H9 (cell line): ENCODE measurements at regions not wholly inside any gene's neighbourhood (a gene's known extent, or its start where the extent isn't known, plus 50 kb on each side); places are given as distances from the start of the nearest gene placed in this dataset.

Source experiments
- DNase-seq: peaks from one replicate; pipeline ENCODE4 v3.0.0-alpha.2; 2017
- H2AFZ ChIP-seq: one replicate; pipeline ENCODE4 v1.6.1; 2013; ENCODE audit warnings: mild to moderate bottlenecking, low read length, control low read depth, moderate library complexity
- H2AK5ac ChIP-seq: 2 replicates; pipeline ENCODE4 v1.6.1; 2013; ENCODE audit warnings: low read length, control low read depth, mixed read lengths; ENCODE audit not compliant: insufficient read length
- H2BK120ac ChIP-seq: one replicate; pipeline ENCODE4 v1.6.1; 2013; ENCODE audit warnings: low read depth, mild to moderate bottlenecking, low read length, control low read depth, inconsistent platforms; ENCODE audit not compliant: poor library complexity, severe bottlenecking
- H2BK12ac ChIP-seq: 2 replicates; pipeline ENCODE4 v1.6.1; 2013; ENCODE audit warnings: low read length, control low read depth, mixed read lengths, low read depth; ENCODE audit not compliant: insufficient read length
- H2BK15ac ChIP-seq: 2 replicates; pipeline ENCODE4 v1.6.1; 2013; ENCODE audit warnings: low read depth, low read length, control low read depth
- H2BK20ac ChIP-seq: one replicate; pipeline ENCODE4 v1.6.1; 2013; ENCODE audit warnings: low read depth, mild to moderate bottlenecking, low read length, control low read depth, inconsistent platforms; ENCODE audit not compliant: poor library complexity, severe bottlenecking
- H2BK5ac ChIP-seq: 2 replicates; pipeline ENCODE4 v1.6.1; 2013; ENCODE audit warnings: low read length, control low read depth, mixed read lengths; ENCODE audit not compliant: insufficient read length
- H3K14ac ChIP-seq: 2 replicates; pipeline ENCODE4 v1.6.1; 2013; ENCODE audit warnings: low read length, control low read depth; ENCODE audit not compliant: insufficient read depth
- H3K18ac ChIP-seq: 2 replicates; pipeline ENCODE4 v1.6.1; 2013; ENCODE audit warnings: low read depth, mild to moderate bottlenecking, mixed read lengths, low read length, control low read depth; ENCODE audit not compliant: insufficient read length
- H3K23ac ChIP-seq: 2 replicates; pipeline ENCODE4 v1.6.1; 2013; ENCODE audit warnings: low read length, control low read depth, mixed read lengths, low read depth; ENCODE audit not compliant: insufficient read length
- H3K23me2 ChIP-seq: 2 replicates; pipeline ENCODE4 v1.6.1; 2013; ENCODE audit warnings: low read depth, mild to moderate bottlenecking, mixed read lengths, low read length, control low read depth; ENCODE audit not compliant: insufficient read length, poor library complexity, severe bottlenecking
- H3K27ac ChIP-seq: 2 replicates; pipeline ENCODE4 v1.5.1; 2013; ENCODE audit warnings: low read length, control low read depth, mixed read lengths, low read depth; ENCODE audit not compliant: insufficient read length
- H3K27me3 ChIP-seq: 2 replicates; pipeline ENCODE4 v1.6.1; 2013; ENCODE audit warnings: low read length, control low read depth, inconsistent platforms; ENCODE audit not compliant: insufficient read depth
- H3K4ac ChIP-seq: 2 replicates; pipeline ENCODE4 v1.6.1; 2013; ENCODE audit warnings: low read depth, mild to moderate bottlenecking, control low read depth, inconsistent platforms, low read length, moderate library complexity
- H3K4me1 ChIP-seq: 2 replicates; pipeline ENCODE4 v1.6.1; 2013; ENCODE audit warnings: low read length, control low read depth, inconsistent platforms; ENCODE audit not compliant: insufficient read depth
- H3K4me2 ChIP-seq: 2 replicates; pipeline ENCODE4 v1.6.1; 2013; ENCODE audit warnings: low read length, control low read depth, mixed read lengths; ENCODE audit not compliant: insufficient read length, insufficient read depth
- H3K56ac ChIP-seq: 2 replicates; pipeline ENCODE4 v1.6.1; 2013; ENCODE audit warnings: low read depth, mild to moderate bottlenecking, mixed read lengths, low read length, control low read depth; ENCODE audit not compliant: insufficient read length
- H3K79me1 ChIP-seq: 2 replicates; pipeline ENCODE4 v1.6.1; 2013; ENCODE audit warnings: low read depth, mild to moderate bottlenecking, moderate library complexity, low read length, control low read depth, inconsistent platforms; ENCODE audit not compliant: insufficient read depth, poor library complexity, severe bottlenecking
- H3K79me2 ChIP-seq: 2 replicates; pipeline ENCODE4 v1.6.1; 2013; ENCODE audit warnings: low read length, control low read depth, inconsistent platforms; ENCODE audit not compliant: insufficient read depth
- H3K9ac ChIP-seq: 2 replicates; pipeline ENCODE4 v1.6.1; 2013; ENCODE audit warnings: low read length, control low read depth, mixed read lengths; ENCODE audit not compliant: insufficient read length; ENCODE audit errors: extremely low read depth
- H3K9me3 ChIP-seq: one replicate; pipeline ENCODE4 v1.6.1; 2013; ENCODE audit warnings: low read depth, low read length, inconsistent platforms; ENCODE audit not compliant: control insufficient read depth
- H3T11ph ChIP-seq: one replicate; pipeline ENCODE4 v1.6.1; 2013; ENCODE audit warnings: mild to moderate bottlenecking, low read length, control low read depth, inconsistent platforms
- H4K20me1 ChIP-seq: one replicate; pipeline ENCODE4 v1.6.1; 2013; ENCODE audit not compliant: control insufficient read depth, insufficient read length, insufficient read depth
- H4K5ac ChIP-seq: 2 replicates; pipeline ENCODE4 v1.6.1; 2013; ENCODE audit warnings: low read depth, mild to moderate bottlenecking, mixed read lengths, low read length, control low read depth; ENCODE audit not compliant: insufficient read length
- H4K8ac ChIP-seq: replicated peaks from 2 replicates; pipeline ENCODE4 v1.6.1; 2013; ENCODE audit warnings: low read length, control low read depth, mixed read lengths, low read depth; ENCODE audit not compliant: insufficient read length
- H4K91ac ChIP-seq: 2 replicates; pipeline ENCODE4 v1.6.1; 2013; ENCODE audit warnings: low read depth, mild to moderate bottlenecking, moderate library complexity, mixed read lengths, low read length, control low read depth; ENCODE audit not compliant: insufficient read length
- H3K27ac Mint-ChIP-seq, 3 experiments: 2 replicates in 2 of 3; 3 replicates in 1 of 3; pipeline ENCODE4 v1.8.0; 2020 to 2021; ENCODE audit warnings: mixed read lengths in 3 of 3, mild to moderate bottlenecking in 1 of 3, moderate library complexity in 1 of 3
- H3K27me3 Mint-ChIP-seq: 2 replicates; pipeline ENCODE4 v1.8.0; 2021; ENCODE audit warnings: low read depth, mild to moderate bottlenecking, moderate library complexity, mixed read lengths
- H3K36me3 Mint-ChIP-seq, 3 experiments: 2 replicates in 2 of 3; 3 replicates in 1 of 3; pipeline ENCODE4 v1.8.0; 2020 to 2021; ENCODE audit warnings: low read depth in 3 of 3, mixed read lengths in 3 of 3; ENCODE audit not compliant: insufficient read depth in 1 of 3
- H3K4me1 Mint-ChIP-seq, 2 experiments: 2 replicates each; pipeline ENCODE4 v1.8.0; 2020; ENCODE audit warnings: mixed read lengths in 2 of 2
- H3K4me3 Mint-ChIP-seq, 2 experiments: 2 replicates in 1 of 2; 3 replicates in 1 of 2; pipeline ENCODE4 v1.8.0; 2020 to 2021; ENCODE audit warnings: mild to moderate bottlenecking in 2 of 2, mixed read lengths in 2 of 2, moderate library complexity in 1 of 2
- H3K9me3 Mint-ChIP-seq, 2 experiments: 2 replicates in 1 of 2; 3 replicates in 1 of 2; pipeline ENCODE4 v1.8.0; 2020; ENCODE audit warnings: mild to moderate bottlenecking in 2 of 2, mixed read lengths in 2 of 2, moderate library complexity in 1 of 2
- WGBS: extraction: QIAGEN DNeasy Blood & Tissue Kit; methylation state at CpG from one replicate; pipeline ENCODE4 v1.1.7; 2013; ENCODE audit warnings: missing lambda C conversion rate, low lambda C conversion rate, mixed read lengths; ENCODE audit not compliant: insufficient read length; ENCODE audit errors: extremely low coverage; 5-methylcytosine and 5-hydroxymethylcytosine counted together
- TF ChIP-seq, protein P1 (sequence below): fragments of 200-600 bp; sonication (generic); conservative IDR thresholded peaks from 3 replicates; pipeline ENCODE4 v1.8.0; 2021; ENCODE audit warnings: antibody characterized with exemption, mild to moderate bottlenecking

DNA sequence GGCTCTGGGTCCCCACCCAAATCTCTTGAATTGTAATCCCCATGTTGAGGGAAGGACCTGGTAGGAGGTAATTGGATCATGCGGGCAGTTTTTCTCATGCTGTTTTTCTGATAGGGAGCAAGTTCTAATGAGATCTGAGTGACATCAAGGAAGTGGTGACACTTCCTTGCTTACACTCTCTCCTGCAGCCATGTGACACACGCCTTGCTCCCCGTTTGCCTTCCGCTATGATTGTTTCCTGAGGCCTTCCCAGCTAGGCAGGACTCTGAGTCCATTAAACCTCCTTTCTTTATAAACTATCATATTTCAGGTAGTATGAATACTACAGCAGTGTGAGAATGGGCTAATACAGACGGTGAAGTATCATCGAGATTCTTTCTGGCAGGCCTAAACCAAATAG, 1040.4 kb upstream of the MIR17HG start:
- no peak overlapping the region for H3K27ac ChIP-seq
- H2BK5ac ChIP-seq, result no peak overlapping the region
- H3K56ac ChIP-seq, result no peak overlapping the region
- no peaks in the 10 kb centered on the region for H3K9me3 ChIP-seq
- WGBS, result no CpG with 5 or more reads among the region's 6 CpGs
- H2AK5ac ChIP-seq, result no peak overlapping the region
- H2AFZ ChIP-seq, result no peak overlapping the region
- DNase-seq, result no peak
- H3K4me2 ChIP-seq, result no peak overlapping the region
- no peak overlapping the region for H2BK15ac ChIP-seq
- TF ChIP-seq, protein P1, sequence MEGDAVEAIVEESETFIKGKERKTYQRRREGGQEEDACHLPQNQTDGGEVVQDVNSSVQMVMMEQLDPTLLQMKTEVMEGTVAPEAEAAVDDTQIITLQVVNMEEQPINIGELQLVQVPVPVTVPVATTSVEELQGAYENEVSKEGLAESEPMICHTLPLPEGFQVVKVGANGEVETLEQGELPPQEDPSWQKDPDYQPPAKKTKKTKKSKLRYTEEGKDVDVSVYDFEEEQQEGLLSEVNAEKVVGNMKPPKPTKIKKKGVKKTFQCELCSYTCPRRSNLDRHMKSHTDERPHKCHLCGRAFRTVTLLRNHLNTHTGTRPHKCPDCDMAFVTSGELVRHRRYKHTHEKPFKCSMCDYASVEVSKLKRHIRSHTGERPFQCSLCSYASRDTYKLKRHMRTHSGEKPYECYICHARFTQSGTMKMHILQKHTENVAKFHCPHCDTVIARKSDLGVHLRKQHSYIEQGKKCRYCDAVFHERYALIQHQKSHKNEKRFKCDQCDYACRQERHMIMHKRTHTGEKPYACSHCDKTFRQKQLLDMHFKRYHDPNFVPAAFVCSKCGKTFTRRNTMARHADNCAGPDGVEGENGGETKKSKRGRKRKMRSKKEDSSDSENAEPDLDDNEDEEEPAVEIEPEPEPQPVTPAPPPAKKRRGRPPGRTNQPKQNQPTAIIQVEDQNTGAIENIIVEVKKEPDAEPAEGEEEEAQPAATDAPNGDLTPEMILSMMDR, result no peak
- no peak overlapping the region for H4K91ac ChIP-seq
- H3K4ac ChIP-seq, result no peak overlapping the region
- H3K27me3 ChIP-seq, result no peaks in the 10 kb centered on the region
- no peaks in the 10 kb centered on the region for H4K20me1 ChIP-seq
- Mint-ChIP-seq H3K36me3 (no peaks in the 10 kb centered on the region), H3K9me3 (no peaks in the 10 kb centered on the region), H3K4me1 (no peaks in the 10 kb centered on the region), H3K27ac (no peak overlapping the region), H3K4me3 (no peak overlapping the region), H3K27me3 (no peaks in the 10 kb centered on the region)
- no peak overlapping the region for H2BK20ac ChIP-seq
- H3K9ac ChIP-seq, result no peak overlapping the region
- H3K23ac ChIP-seq, result no peak overlapping the region
- H3K79me2 ChIP-seq, result no peaks in the 10 kb centered on the region
- no peak overlapping the region for H2BK12ac ChIP-seq
- no peak overlapping the region for H4K5ac ChIP-seq
- no peak overlapping the region for H3T11ph ChIP-seq
- H3K79me1 ChIP-seq, result no peaks in the 10 kb centered on the region
- no peak overlapping the region for H4K8ac ChIP-seq
- no peak overlapping the region for H3K14ac ChIP-seq
- no peaks in the 10 kb centered on the region for H3K4me1 ChIP-seq
- H3K23me2 ChIP-seq, result no peaks in the 10 kb centered on the region
- no peak overlapping the region for H3K18ac ChIP-seq
- H2BK120ac ChIP-seq, result no peak overlapping the region
